SK-N-SH (cell line): ENCODE measurements at regions not wholly inside any gene's neighbourhood (a gene's known extent, or its start where the extent isn't known, plus 50 kb on each side); places are given as distances from the start of the nearest gene placed in this dataset.

Experiments
- CTCF ChIA-PET: fragments of 300-600, 350-600 bp; formaldehyde crosslinking; extraction: SDS; loops from one replicate; lab custom pipeline; 2021; lab: Yijun Ruan, JAX
- POLR2A ChIA-PET: fragments of 350-600 bp; sonication (Branson Sonifier 250); formaldehyde crosslinking; extraction: SDS; loops from one replicate; lab custom pipeline; 2020; ENCODE audit warnings: antibody characterized with exemption, inconsistent platforms; lab: Yijun Ruan, JAX
- DNase-seq: peaks from one replicate; pipeline ENCODE4 v3.0.0; 2012
- H2AFZ ChIP-seq: fragments of 200-600 bp; sonication (generic); 2 replicates; pipeline ENCODE4 v1.8.1; 2016; ENCODE audit warnings: antibody characterized with exemption, mild to moderate bottlenecking, low read depth
- H3F3A ChIP-seq: fragments of 200-600 bp; sonication (generic); replicated peaks from 2 replicates; pipeline ENCODE3; 2016; ENCODE audit warnings: antibody characterized with exemption, mild to moderate bottlenecking; ENCODE audit not compliant: insufficient read depth
- H3K27ac ChIP-seq, 2 experiments: fragments of 200-500 bp in 1 of 2; fragments of 200-600 bp in 1 of 2; sonication (Bioruptor generic) in 1 of 2; sonication (generic), shearing (Covaris generic) in 1 of 2; 2 replicates each; pipeline versions ENCODE4 v1.5.1 to v1.6.1; 2014 to 2016; ENCODE audit warnings: low read depth in 2 of 2, inconsistent platforms in 1 of 2, low read length in 1 of 2, mild to moderate bottlenecking in 1 of 2, mixed read lengths in 1 of 2
- H3K27me3 ChIP-seq: fragments of 200-600 bp; sonication (generic), shearing (Covaris generic); 2 replicates; pipeline ENCODE4 v1.6.1; 2016; ENCODE audit warnings: mixed run types; ENCODE audit not compliant: insufficient read depth
- H3K36me3 ChIP-seq, 2 experiments: fragments of 200-500 bp in 1 of 2; fragments of 200-600 bp in 1 of 2; sonication (Bioruptor generic) in 1 of 2; sonication (generic) in 1 of 2; replicated peaks in 1 of 2; 2 replicates each; pipeline versions ENCODE3 to v1.5.1; 2014 to 2016; ENCODE audit warnings: low read length in 1 of 2, mild to moderate bottlenecking in 1 of 2; ENCODE audit not compliant: insufficient read depth in 2 of 2, control insufficient read depth in 1 of 2
- H3K4me1 ChIP-seq, 2 experiments: fragments of 200-500 bp in 1 of 2; fragments of 200-600 bp in 1 of 2; sonication (Bioruptor generic) in 1 of 2; sonication (generic), shearing (Covaris generic) in 1 of 2; 2 replicates each; pipeline versions ENCODE4 v1.5.1 to v1.6.1; 2014 to 2016; ENCODE audit warnings: low read depth in 1 of 2, low read length in 1 of 2, mixed run types in 1 of 2; ENCODE audit not compliant: insufficient read depth in 2 of 2, control insufficient read depth in 1 of 2
- H3K4me2 ChIP-seq: fragments of 200-600 bp; sonication (generic), shearing (Covaris generic); 2 replicates; pipeline ENCODE4 v1.6.1; 2017; ENCODE audit warnings: mixed run types
- H3K4me3 ChIP-seq, 2 experiments: fragments of 200-500 bp in 1 of 2; fragments of 200-600 bp in 1 of 2; sonication (Bioruptor generic) in 1 of 2; sonication (generic), shearing (Covaris generic) in 1 of 2; 2 replicates each; pipeline versions ENCODE4 v1.5.1 to v1.8.1; 2014 to 2016; ENCODE audit warnings: low read depth in 2 of 2, inconsistent platforms in 1 of 2, low read length in 1 of 2, mild to moderate bottlenecking in 1 of 2, mixed read lengths in 1 of 2, moderate library complexity in 1 of 2
- H3K79me2 ChIP-seq: fragments of 200-600 bp; sonication (generic); 2 replicates; pipeline ENCODE4 v1.8.1; 2017; ENCODE audit warnings: mild to moderate bottlenecking; ENCODE audit not compliant: insufficient read depth
- H3K9ac ChIP-seq: fragments of 200-600 bp; sonication (generic); 2 replicates; pipeline ENCODE4 v1.6.1; 2017; ENCODE audit warnings: mixed run types
- H3K9me2 ChIP-seq: fragments of 200-600 bp; sonication (generic); 2 replicates; pipeline ENCODE4 v1.6.1; 2017; ENCODE audit warnings: mixed run types
- H3K9me3 ChIP-seq: fragments of 200-600 bp; sonication (generic); 2 replicates; pipeline ENCODE4 v1.6.1; 2017; ENCODE audit warnings: mixed run types, mild to moderate bottlenecking, moderate library complexity
- H4K20me1 ChIP-seq: fragments of 200-600 bp; sonication (generic); 2 replicates; pipeline ENCODE4 v1.6.1; 2017; ENCODE audit warnings: mild to moderate bottlenecking, mixed run types; ENCODE audit not compliant: insufficient read depth
- CTCF ChIP-seq: fragments of 200-600 bp; sonication (generic); IDR thresholded peaks from 2 replicates; pipeline ENCODE4 v1.6.1; 2017; ENCODE audit warnings: antibody characterized with exemption, mild to moderate bottlenecking, moderate library complexity
- EZH2phosphoT487 ChIP-seq: fragments of 200-600 bp; sonication (generic); IDR thresholded peaks from 2 replicates; pipeline ENCODE4 v1.6.1; 2017; ENCODE audit warnings: low read depth, mixed run types, mild to moderate bottlenecking, antibody characterized with exemption, moderate library complexity, borderline replicate concordance
- FOXM1 ChIP-seq: IDR thresholded peaks from 2 replicates; pipeline ENCODE4 v1.4.0; 2012; ENCODE audit warnings: low read depth, mild to moderate bottlenecking
- GATA2 ChIP-seq: sonication (generic); formaldehyde crosslinking; IDR thresholded peaks from 2 replicates; pipeline ENCODE4 v1.5.0; 2020; ENCODE audit warnings: mild to moderate bottlenecking, missing genetic modification reagents
- MAX ChIP-seq: IDR thresholded peaks from 2 replicates; pipeline ENCODE4 v1.4.0; 2012; ENCODE audit warnings: low read depth
- MXI1 ChIP-seq: IDR thresholded peaks from 2 replicates; pipeline ENCODE4 v1.6.1; 2012; ENCODE audit warnings: mild to moderate bottlenecking, low read depth, low read length, improper control_type of control experiment
- RCOR1 ChIP-seq: fragments of 150-350 bp; IDR thresholded peaks from 2 replicates; pipeline ENCODE4 v1.6.1; 2017; ENCODE audit warnings: antibody characterized with exemption, low read length
- REST ChIP-seq: IDR thresholded peaks from 2 replicates; pipeline ENCODE4 v1.6.1; 2012; ENCODE audit warnings: mild to moderate bottlenecking, low read depth, low read length, moderate library complexity
- TAF1 ChIP-seq: IDR thresholded peaks from 2 replicates; pipeline ENCODE4 v1.6.1; 2012; ENCODE audit warnings: low read depth, mild to moderate bottlenecking, low read length, moderate library complexity, borderline replicate concordance
- YY1 ChIP-seq: IDR thresholded peaks from 2 replicates; pipeline ENCODE4 v1.4.0; 2012; ENCODE audit warnings: low read depth, mild to moderate bottlenecking
- WGBS: methylation state at CpG from one replicate; pipeline ENCODE4 v1.1.6; 2017; ENCODE audit warnings: low lambda C conversion rate; 5-methylcytosine and 5-hydroxymethylcytosine counted together

- TF ChIP-seq TAF1 (no peak), GATA2 (CRISPR knock-in tag) (no peak), YY1 (no peak), MXI1 (no peak), EZH2phosphoT487 (no peak), RCOR1 (no peak), FOXM1 (no peak), REST (no peak), MAX (no peak), CTCF (no peak)
- H3K9ac ChIP-seq: no peak overlapping the region
- H3K79me2 ChIP-seq: no peaks in the 10 kb centered on the region
- H3K4me1 ChIP-seq: no peaks in the 10 kb centered on the region; a peak in 1 of 4 replicates
- POLR2A ChIA-PET: no interaction called here
- no peak overlapping the region for H3K4me2 ChIP-seq
- H2AFZ ChIP-seq: no peak overlapping the region
- no peak overlapping the region for H3K27ac ChIP-seq
- DNase-seq: no peak
- no peaks in the 10 kb centered on the region for H3K9me3 ChIP-seq
- CTCF ChIA-PET: interaction anchor here (1.1 to 8.1 kb wide), 5 partner anchors 8 to 196 kb away, joined by 3 to 121 read pairs (median 12); no protein-coding TSS in a partner anchor
- no peaks in the 10 kb centered on the region for H3K27me3 ChIP-seq
- H3F3A ChIP-seq: no peaks in the 10 kb centered on the region
- WGBS: 70% methylated on average over 22 of the region's 23 CpGs
- H4K20me1 ChIP-seq: no peaks in the 10 kb centered on the region
- H3K36me3 ChIP-seq: no peaks in the 10 kb centered on the region
- no peak overlapping the region for H3K4me3 ChIP-seq
- no peaks in the 10 kb centered on the region for H3K9me2 ChIP-seq
Measured at GRCh38 chr11:64456509-64457320, 97.8 kb downstream of the RPS6KA4 start.
